Motor neuron (in vitro differentiated cells): ENCODE measurements at regions not wholly inside any gene's neighbourhood (a gene's known extent, or its start where the extent isn't known, plus 50 kb on each side); places are given as distances from the start of the nearest gene placed in this dataset.

Source experiments
- ATAC-seq, 8 experiments: fragments of 200-7000 bp; cut with Tn5 transposase; replicated peaks in 6 of 8; 2 replicates each; pipeline ENCODE4 v1.8.0; 2021; ENCODE audit warnings: mild to moderate bottlenecking in 8 of 8, moderate library complexity in 8 of 8
- H3K27ac ChIP-seq, 2 donors: fragments of 250-450 bp; sonication (Bioruptor Pico); 2 replicates each; pipeline ENCODE4 v1.9.0; 2021; ENCODE audit warnings: antibody characterized with exemption in 2 of 2, mild to moderate bottlenecking in 2 of 2, moderate library complexity in 1 of 2
- H3K4me1 ChIP-seq, 2 donors: fragments of 250-450 bp; sonication (Bioruptor Pico); replicated peaks in 1 of 2; 2 replicates each; pipeline ENCODE4 v1.6.1; 2021; ENCODE audit warnings: antibody characterized with exemption in 2 of 2, mild to moderate bottlenecking in 2 of 2, moderate library complexity in 1 of 2
- H3K4me3 ChIP-seq, 5 donors: fragments of 250-450 bp; sonication (Bioruptor Pico); 2 replicates each; pipeline ENCODE4 v1.9.0; 2021; ENCODE audit warnings: antibody characterized with exemption in 5 of 5, mild to moderate bottlenecking in 5 of 5, moderate library complexity in 4 of 5
- WGBS, 10 experiments: fragments of 450-650 bp; shearing (Covaris generic); methylation state at CpG; one replicate each; pipeline ENCODE4 v1.0.0; 2022; 5-methylcytosine and 5-hydroxymethylcytosine counted together
- in situ Hi-C, 9 experiments: fragments of 400-800 bp; cut with MboI; loops; one replicate each; pipeline ENCODE4 v1.15.0; 2021; ENCODE audit warnings: low sequenced_read_pairs in 9 of 9, low pct_unique_long_range_greater_than_20kb in 2 of 9; ENCODE audit not compliant: unreplicated experiment in 9 of 9

DNA sequence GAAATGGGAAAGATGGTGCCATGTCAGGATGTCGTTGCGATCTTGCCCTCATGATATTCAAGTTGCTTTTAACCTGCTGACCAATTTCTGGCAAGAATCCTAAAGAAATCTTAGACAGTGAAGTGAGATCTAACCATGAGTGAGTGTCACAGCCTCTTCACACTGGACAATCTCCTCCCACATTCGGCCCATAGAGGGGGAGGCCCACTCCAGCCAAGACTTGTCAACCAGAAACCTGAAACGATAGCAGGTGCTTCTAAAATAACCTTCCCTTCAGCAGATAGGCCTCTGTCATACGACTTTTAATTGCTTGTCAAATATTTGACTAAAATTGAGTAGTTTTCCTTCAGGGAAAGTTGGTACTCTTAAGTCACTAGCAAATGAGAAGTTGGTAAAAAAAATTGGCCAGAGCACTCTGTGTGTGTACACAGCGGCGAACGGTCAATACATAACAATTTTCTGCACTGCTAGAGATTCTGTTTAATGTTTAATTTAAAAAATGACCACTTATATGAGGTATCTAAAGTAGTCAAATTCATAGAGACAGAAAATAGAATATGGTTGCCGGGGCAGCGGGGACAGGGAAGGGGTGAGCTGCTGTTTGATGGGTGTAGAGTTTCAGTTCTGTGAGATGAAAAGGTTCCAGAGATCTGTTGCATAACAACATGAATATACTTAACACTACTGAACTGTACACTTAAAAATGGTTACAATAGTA, 110.2 kb downstream of the VAPA start:
- in situ Hi-C loops: no loop called here
- 47 to 100% (median 85%) methylated on average over 1 to 9 of the region's 10 CpGs for WGBS, 10 experiments

DNA sequence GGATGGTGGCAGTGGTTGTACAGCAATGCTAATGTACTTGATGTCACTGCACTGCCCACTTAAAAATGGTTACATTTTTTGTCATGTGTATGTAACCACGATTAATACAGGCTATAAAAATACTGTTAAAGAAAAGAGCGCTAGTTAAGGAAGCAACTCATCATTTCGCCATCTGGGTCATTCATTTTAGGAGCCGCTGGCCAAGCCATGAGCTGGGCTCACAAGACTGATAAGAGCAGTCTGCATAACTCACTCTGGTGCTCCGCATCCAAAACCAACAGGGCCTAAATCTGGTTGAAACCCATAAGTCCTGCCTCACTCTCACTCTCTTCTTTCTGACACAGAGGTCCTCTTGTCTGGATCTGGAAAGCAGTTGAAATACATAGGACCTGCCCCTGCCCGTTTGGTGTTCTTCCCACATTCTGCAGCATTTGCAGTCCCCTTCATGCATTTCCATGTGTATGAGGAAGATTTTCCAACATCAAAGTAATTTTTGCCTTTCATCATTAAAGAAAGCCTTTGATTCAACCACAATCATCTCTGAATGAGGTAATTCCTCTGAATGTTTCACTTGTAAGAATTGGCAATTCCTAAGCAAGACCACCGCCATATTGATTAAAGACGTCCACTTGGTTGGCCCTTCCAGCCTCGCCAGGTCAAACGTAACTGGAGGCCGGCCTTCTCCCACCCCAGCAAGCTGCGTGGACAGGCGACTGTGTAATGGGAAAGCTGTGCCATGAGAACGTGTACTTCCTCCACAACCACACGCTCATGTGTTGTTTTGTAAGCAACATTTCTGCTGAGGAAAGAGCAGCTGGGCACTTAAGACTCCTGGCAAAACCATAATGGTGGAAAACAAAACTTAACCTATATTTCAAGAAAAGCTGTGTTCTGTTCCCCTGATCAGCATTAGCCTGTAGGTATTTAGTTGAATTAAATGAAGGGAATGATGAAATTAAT, 112.2 kb downstream of the VAPA start:
- WGBS, 10 experiments: 84 to 100% (median 90%) methylated on average over 2 to 12 of the region's 15 CpGs; no CpG with 5 or more reads in 2 of the 10 experiments
- no peak for ATAC-seq
- H3K4me3 ChIP-seq: no peak overlapping the region
- in situ Hi-C loops: no loop called here
- no peaks in the 10 kb centered on the region for H3K4me1 ChIP-seq
- no peak overlapping the region for H3K27ac ChIP-seq

More for the DNA sequence above, 110.2 kb downstream of the VAPA start:
- Histone ChIP-seq H3K4me1 (no peaks in the 10 kb centered on the region), H3K27ac (no peak overlapping the region), H3K4me3 (no peak overlapping the region)
- peak in 1 of 8 experiments; percentile 12 for ATAC-seq

DNA sequence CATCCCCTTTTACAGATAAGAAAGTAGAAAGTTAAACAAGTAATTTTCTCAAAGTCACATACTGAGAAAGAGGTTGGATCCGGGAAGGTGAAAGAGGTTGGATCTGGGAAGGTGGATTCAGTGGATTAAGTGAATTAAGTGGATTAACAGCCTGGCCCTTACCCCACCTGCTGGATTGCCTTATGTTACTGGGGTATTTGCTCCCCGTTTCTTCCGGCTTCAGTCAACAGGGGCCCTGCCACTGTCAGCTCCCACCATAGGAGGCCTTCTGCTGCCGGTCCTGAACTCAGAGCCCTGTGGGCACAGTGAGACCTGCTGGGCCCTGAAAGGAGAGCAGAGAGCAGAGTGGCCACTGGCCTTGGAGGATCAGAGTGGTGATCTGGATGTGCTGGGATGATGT, 113.2 kb downstream of the VAPA start:
- WGBS, 10 experiments: 87 to 100% (median 90%) methylated on average over 2 to 4 of the region's 4 CpGs; no CpG with 5 or more reads in 5 of the 10 experiments
- Histone ChIP-seq H3K4me3 (no peak overlapping the region), H3K27ac (no peak overlapping the region), H3K4me1 (no peaks in the 10 kb centered on the region)
- in situ Hi-C loops: no loop called here
- ATAC-seq: no peak

DNA sequence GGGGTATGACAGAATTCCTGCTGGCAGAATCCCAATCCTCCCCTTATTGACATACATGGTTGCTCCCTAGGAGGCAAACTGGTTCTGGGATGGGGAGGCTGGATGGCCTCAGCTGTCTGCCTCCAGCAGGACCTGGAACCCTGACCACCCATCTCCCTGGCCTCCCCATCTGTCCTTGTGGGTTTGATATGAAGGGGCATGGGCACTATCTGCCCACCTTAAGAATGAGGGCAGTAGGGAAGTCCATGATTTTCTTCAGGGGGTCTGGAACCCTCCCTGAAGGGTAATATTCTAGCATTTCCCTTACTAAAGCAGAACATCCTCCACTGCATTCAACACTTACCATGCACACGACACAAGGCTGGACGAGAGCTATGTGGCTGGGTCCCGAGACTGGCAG, 113.6 kb downstream of the VAPA start:
- Histone ChIP-seq H3K4me1 (no peaks in the 10 kb centered on the region), H3K27ac (no peak overlapping the region), H3K4me3 (no peak overlapping the region)
- in situ Hi-C loops: no loop called here
- no peak for ATAC-seq
- WGBS, 10 experiments: 91 to 100% (median 100%) methylated on average over 1 to 3 of the region's 3 CpGs; no CpG with 5 or more reads in 4 of the 10 experiments

GRCh38 chr18:10029711-10030110, 115.9 kb downstream of the VAPA start:
- Histone ChIP-seq H3K4me1 (no peaks in the 10 kb centered on the region), H3K27ac (no peak overlapping the region), H3K4me3 (no peak overlapping the region)
- WGBS, 10 experiments: 17 to 94% (median 83%) methylated on average over 1 to 9 of the region's 10 CpGs; no CpG with 5 or more reads in 2 of the 10 experiments
- in situ Hi-C loops: no loop called here
- ATAC-seq: no peak

- Histone ChIP-seq H3K4me3 (no peak overlapping the region), H3K27ac (no peak overlapping the region), H3K4me1 (no peaks in the 10 kb centered on the region)
- in situ Hi-C loops: no loop called here
- ATAC-seq: no peak
- 60 to 100% (median 91%) methylated on average over 3 to 15 of the region's 25 CpGs; no CpG with 5 or more reads in 3 of the 10 experiments for WGBS, 10 experiments
These were observed 117.2 kb downstream of the VAPA start for GRCh38 chr18:10030816-10031541.

DNA sequence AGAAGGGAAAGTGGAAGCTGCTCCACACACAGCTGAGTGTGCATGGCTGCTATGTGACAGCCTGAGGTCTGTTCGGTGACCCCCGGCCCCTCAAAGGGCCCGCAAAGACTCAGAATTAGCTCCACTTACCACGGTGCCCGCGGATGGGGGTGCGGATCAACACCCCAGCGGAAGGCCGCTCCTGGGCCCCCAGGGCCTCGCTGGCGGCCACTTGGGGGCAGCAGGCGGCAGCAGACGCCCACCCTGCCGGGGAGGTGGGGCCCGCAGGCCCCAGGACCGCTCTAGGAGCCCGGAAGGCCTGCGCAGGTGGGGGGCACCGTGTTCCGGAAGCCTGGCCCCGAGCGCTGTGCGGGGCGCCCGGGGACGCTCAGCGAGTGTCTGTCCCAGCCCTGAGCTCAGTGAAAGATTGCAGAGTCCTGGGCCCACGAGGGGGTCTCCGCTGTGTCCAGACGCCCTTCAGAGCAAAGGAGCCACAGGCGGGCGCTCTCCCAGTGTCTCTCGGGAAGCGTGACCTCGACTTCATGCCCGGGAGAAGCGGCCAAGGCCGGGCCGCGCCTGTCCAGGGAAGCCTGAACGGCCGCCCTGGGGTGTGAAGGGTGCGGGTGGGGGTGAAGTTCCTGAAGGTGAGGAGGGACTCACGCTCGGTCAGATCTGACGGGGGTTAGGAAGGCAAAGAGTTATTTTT, 118.7 kb downstream of the VAPA start:
- in situ Hi-C loops: no loop called here
- no peaks in the 10 kb centered on the region for H3K4me1 ChIP-seq
- H3K4me3 ChIP-seq: no peak overlapping the region
- H3K27ac ChIP-seq: no peak overlapping the region
- no peak for ATAC-seq
- WGBS, 10 experiments: 16 to 100% (median 88%) methylated on average over 1 to 5 of the region's 46 CpGs; no CpG with 5 or more reads in 4 of the 10 experiments

DNA sequence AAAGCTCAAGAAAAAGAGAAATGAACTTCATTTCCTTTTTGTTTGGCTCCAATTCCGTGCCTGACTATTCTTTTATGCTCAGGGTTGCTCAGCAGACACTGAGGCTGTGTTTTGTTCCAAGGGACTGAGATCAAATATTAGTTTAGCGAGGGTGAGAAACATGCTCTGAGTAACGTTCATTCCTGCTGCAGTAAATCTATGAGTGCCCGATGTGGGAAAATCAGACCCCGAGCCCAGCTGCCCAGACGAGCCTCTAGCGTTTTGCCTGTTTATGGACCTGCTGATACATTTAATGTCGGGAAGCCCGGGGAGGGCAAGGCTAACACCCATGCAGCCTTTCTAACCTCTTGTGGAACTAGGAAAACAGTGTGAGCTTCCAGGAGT, 119.2 kb downstream of the VAPA start:
- H3K4me3 ChIP-seq: no peak overlapping the region
- WGBS, 10 experiments: 27 to 92% (median 79%) methylated on average over 2 to 7 of the region's 9 CpGs; no CpG with 5 or more reads in 5 of the 10 experiments
- no peak overlapping the region for H3K27ac ChIP-seq
- peak in 1 of 8 experiments; percentile 91 for ATAC-seq
- in situ Hi-C loops: no loop called here
- H3K4me1 ChIP-seq: no peaks in the 10 kb centered on the region

GRCh38 chr18:10035281-10035991, 121.6 kb downstream of the VAPA start:
- no peak overlapping the region for H3K4me3 ChIP-seq
- ATAC-seq: no peak
- peaks cover 0 to 2% of the 10 kb centered on the region in 2 donors for H3K4me1 ChIP-seq
- WGBS, 10 experiments: 30 to 100% (median 78%) methylated on average over 1 to 9 of the region's 13 CpGs; no CpG with 5 or more reads in 1 of the 10 experiments
- H3K27ac ChIP-seq: no peak overlapping the region
- in situ Hi-C loops: no loop called here

GRCh38 chr18:10036479-10036878, 122.7 kb downstream of the VAPA start:
- WGBS, 10 experiments: 29 to 100% (median 83%) methylated on average over 1 to 4 of the region's 6 CpGs; no CpG with 5 or more reads in 3 of the 10 experiments
- H3K4me3 ChIP-seq: no peak overlapping the region
- in situ Hi-C loops: no loop called here
- peaks cover 0 to 2% of the 10 kb centered on the region in 2 donors for H3K4me1 ChIP-seq
- H3K27ac ChIP-seq: no peak overlapping the region
- ATAC-seq: peak in 1 of 8 experiments; percentile 9

- in situ Hi-C loops: no loop called here
- ATAC-seq: no peak
- Histone ChIP-seq H3K4me1 (peaks cover 0 to 2% of the 10 kb centered on the region in 2 donors), H3K4me3 (no peak overlapping the region), H3K27ac (no peak overlapping the region)
- WGBS, 10 experiments: 82 to 100% (median 95%) methylated on average over 1 to 5 of the region's 6 CpGs; no CpG with 5 or more reads in 1 of the 10 experiments
These were observed 123.4 kb downstream of the VAPA start for GRCh38 chr18:10037181-10037580.

GRCh38 chr18:10038268-10038667, 124.5 kb downstream of the VAPA start:
- ATAC-seq: peak in 1 of 8 experiments; percentile 24
- WGBS, 10 experiments: 14 to 60% (median 17%) methylated on average over 1 to 2 of the region's 2 CpGs; no CpG with 5 or more reads in 7 of the 10 experiments
- H3K4me1 ChIP-seq: peaks cover 0 to 2% of the 10 kb centered on the region in 2 donors
- no peak overlapping the region for H3K27ac ChIP-seq
- in situ Hi-C loops: no loop called here
- H3K4me3 ChIP-seq: no peak overlapping the region
